ENCODE measurements at regions not wholly inside any gene's neighbourhood (a gene's known extent, or its start where the extent isn't known, plus 50 kb on each side); places are given as distances from the start of the nearest gene placed in this dataset.

GRCh38 chr18:11274144-11274794, 124.9 kb upstream of the PIEZO2 start:
- Histone ChIP-seq H3K36me3 (ENCODE audit: control insufficient read depth in 4 of 4, insufficient read depth in 4 of 4, low read length in 4 of 4) (no peaks in the 10 kb centered on the region), H3K4me3 (no peak overlapping the region), H3K4me1 (ENCODE audit: control insufficient read depth in 5 of 5, insufficient read depth in 5 of 5, low read length in 5 of 5) (peaks cover 0 to 18% (median 0%) of the 10 kb centered on the region in 5 donors), H3K9ac (ENCODE audit: insufficient read depth in 1 of 2, low read length in 2 of 2) (no peak overlapping the region), H3K27ac (ENCODE audit: low read depth in 1 of 2, low read length in 1 of 2) (no peak overlapping the region), H3K27me3 (ENCODE audit: control insufficient read depth in 3 of 3, insufficient read depth in 3 of 3, low read length in 2 of 3) (no peaks in the 10 kb centered on the region), H3K9me3 (ENCODE audit: control insufficient read depth in 4 of 4, insufficient read depth in 3 of 4, low read length in 3 of 4) (peaks cover 0 to 3% (median 0%) of the 10 kb centered on the region in 4 donors)
- 89 to 93% methylated on average over 6 of the region's 6 CpGs for WGBS, 2 donors
- DNase-seq, result no peak
- ATAC-seq (ENCODE audit: insufficient read depth, low FRiP score), result no peak
- TF ChIP-seq, protein P1, sequence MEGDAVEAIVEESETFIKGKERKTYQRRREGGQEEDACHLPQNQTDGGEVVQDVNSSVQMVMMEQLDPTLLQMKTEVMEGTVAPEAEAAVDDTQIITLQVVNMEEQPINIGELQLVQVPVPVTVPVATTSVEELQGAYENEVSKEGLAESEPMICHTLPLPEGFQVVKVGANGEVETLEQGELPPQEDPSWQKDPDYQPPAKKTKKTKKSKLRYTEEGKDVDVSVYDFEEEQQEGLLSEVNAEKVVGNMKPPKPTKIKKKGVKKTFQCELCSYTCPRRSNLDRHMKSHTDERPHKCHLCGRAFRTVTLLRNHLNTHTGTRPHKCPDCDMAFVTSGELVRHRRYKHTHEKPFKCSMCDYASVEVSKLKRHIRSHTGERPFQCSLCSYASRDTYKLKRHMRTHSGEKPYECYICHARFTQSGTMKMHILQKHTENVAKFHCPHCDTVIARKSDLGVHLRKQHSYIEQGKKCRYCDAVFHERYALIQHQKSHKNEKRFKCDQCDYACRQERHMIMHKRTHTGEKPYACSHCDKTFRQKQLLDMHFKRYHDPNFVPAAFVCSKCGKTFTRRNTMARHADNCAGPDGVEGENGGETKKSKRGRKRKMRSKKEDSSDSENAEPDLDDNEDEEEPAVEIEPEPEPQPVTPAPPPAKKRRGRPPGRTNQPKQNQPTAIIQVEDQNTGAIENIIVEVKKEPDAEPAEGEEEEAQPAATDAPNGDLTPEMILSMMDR (IDR thresholded peaks at IDR 0.05; ENCODE audit: control extremely low read depth, extremely low read depth), result no peak

DNA sequence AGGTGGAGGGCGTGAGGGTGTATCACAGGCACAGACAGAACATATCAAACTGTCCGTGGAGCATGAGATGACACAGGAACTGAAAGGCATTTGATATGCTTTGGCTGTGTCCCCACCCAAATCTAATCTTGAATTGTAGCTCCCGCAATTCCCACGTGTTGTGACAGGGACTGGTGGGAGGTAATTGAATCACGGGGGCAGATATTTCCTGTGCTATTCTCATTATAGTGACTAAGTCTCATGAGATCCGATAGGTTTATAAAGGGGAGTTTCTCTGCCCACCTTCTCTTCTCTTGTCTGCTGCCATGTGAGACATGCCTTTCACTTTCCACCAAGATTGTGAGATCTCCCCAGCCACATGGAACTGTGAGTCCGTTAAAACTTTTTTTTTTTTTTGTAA, 123.1 kb upstream of the PIEZO2 start:
- 67 to 68% methylated on average over 7 of the region's 7 CpGs for WGBS, 2 donors
- Histone ChIP-seq H3K36me3 (ENCODE audit: control insufficient read depth in 4 of 4, insufficient read depth in 4 of 4, low read length in 4 of 4) (no peaks in the 10 kb centered on the region), H3K4me1 (ENCODE audit: control insufficient read depth in 5 of 5, insufficient read depth in 5 of 5, low read length in 5 of 5) (peaks cover 0 to 27% (median 6%) of the 10 kb centered on the region in 5 donors), H3K27me3 (ENCODE audit: control insufficient read depth in 3 of 3, insufficient read depth in 3 of 3, low read length in 2 of 3) (no peaks in the 10 kb centered on the region), H3K9me3 (ENCODE audit: control insufficient read depth in 4 of 4, insufficient read depth in 3 of 4, low read length in 3 of 4) (peaks cover 0 to 3% (median 0%) of the 10 kb centered on the region in 4 donors), H3K9ac (ENCODE audit: insufficient read depth in 1 of 2, low read length in 2 of 2) (no peak overlapping the region), H3K4me3 (no peak overlapping the region), H3K27ac (ENCODE audit: low read depth in 1 of 2, low read length in 1 of 2) (no peak overlapping the region)
- DNase-seq, result no peak
- TF ChIP-seq, protein P1 (IDR thresholded peaks at IDR 0.05; ENCODE audit: control extremely low read depth, extremely low read depth), result no peak
- no peak for ATAC-seq (ENCODE audit: insufficient read depth, low FRiP score)

DNA sequence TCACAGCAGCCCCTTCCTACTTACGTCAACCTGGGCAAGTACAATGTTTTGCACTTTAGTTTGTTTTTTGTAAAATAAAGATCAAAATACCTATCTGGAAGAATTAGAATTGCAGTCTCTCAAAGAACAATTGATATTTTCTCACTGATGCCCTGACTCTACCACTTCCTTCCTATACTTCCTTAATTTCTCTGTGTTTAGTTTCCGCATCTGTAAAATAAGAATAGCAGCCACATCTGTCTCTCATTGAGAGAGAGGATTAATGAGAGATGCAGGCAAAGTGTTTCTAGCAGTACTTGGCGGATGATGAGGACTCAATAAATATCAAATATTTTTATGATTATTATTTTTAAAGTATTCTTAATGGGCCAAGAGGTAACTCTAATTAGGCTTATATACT, 122.6 kb upstream of the PIEZO2 start:
- Histone ChIP-seq H3K4me1 (ENCODE audit: control insufficient read depth in 5 of 5, insufficient read depth in 5 of 5, low read length in 5 of 5) (peaks cover 0 to 33% (median 6%) of the 10 kb centered on the region in 5 donors), H3K4me3 (no peak overlapping the region)

More for the DNA sequence above, 122.6 kb upstream of the PIEZO2 start:
- H3K9ac ChIP-seq (ENCODE audit: insufficient read depth in 1 of 2, low read length in 2 of 2), result no peak overlapping the region
- TF ChIP-seq, protein P1 (IDR thresholded peaks at IDR 0.05; ENCODE audit: control extremely low read depth, extremely low read depth), result no peak
- no peaks in the 10 kb centered on the region for H3K36me3 ChIP-seq (ENCODE audit: control insufficient read depth in 4 of 4, insufficient read depth in 4 of 4, low read length in 4 of 4)
- H3K27ac ChIP-seq (ENCODE audit: low read depth in 1 of 2, low read length in 1 of 2), result no peak overlapping the region
- WGBS, 2 donors, result 19 to 30% methylated on average over 3 of the region's 3 CpGs
- H3K27me3 ChIP-seq (ENCODE audit: control insufficient read depth in 3 of 3, insufficient read depth in 3 of 3, low read length in 2 of 3), result no peaks in the 10 kb centered on the region
- peaks cover 0 to 3% (median 0%) of the 10 kb centered on the region in 4 donors for H3K9me3 ChIP-seq (ENCODE audit: control insufficient read depth in 4 of 4, insufficient read depth in 3 of 4, low read length in 3 of 4)
- no peak for ATAC-seq (ENCODE audit: insufficient read depth, low FRiP score)
- DNase-seq, result no peak
